GM23338 (cell line): ENCODE measurements at regions not wholly inside any gene's neighbourhood (a gene's known extent, or its start where the extent isn't known, plus 50 kb on each side); places are given as distances from the start of the nearest gene placed in this dataset.

Experiments used
- ATAC-seq: fragments of 200-7000 bp; cut with Tn5 transposase; 3 replicates; pipeline ENCODE4 v1.9.1; 2020
- DNase-seq: peaks from one replicate; pipeline ENCODE4 v3.0.0-alpha.2; 2015; ENCODE audit warnings: low spot score
- H2AFZ ChIP-seq: fragments of 200-600 bp; sonication (generic); 2 replicates; pipeline ENCODE4 v1.8.0; 2016; ENCODE audit warnings: antibody characterized with exemption, mild to moderate bottlenecking, moderate library complexity
- H3F3A ChIP-seq: fragments of 200-600 bp; sonication (generic); replicated peaks from 2 replicates; pipeline ENCODE4 v1.8.0; 2017; ENCODE audit warnings: antibody characterized with exemption, mixed run types, low read depth
- H3K27ac ChIP-seq: fragments of 200-600 bp; sonication (generic); 2 replicates; pipeline ENCODE4 v1.6.1; 2016; ENCODE audit warnings: low read depth
- H3K27me3 ChIP-seq: fragments of 200-600 bp; sonication (generic); 2 replicates; pipeline ENCODE4 v1.8.0; 2016; ENCODE audit warnings: mild to moderate bottlenecking, mixed run types, moderate library complexity; ENCODE audit not compliant: insufficient read depth
- H3K36me3 ChIP-seq: fragments of 200-600 bp; sonication (generic); 2 replicates; pipeline ENCODE4 v1.8.0; 2016; ENCODE audit warnings: mild to moderate bottlenecking; ENCODE audit not compliant: insufficient read depth
- H3K4me1 ChIP-seq: fragments of 200-600 bp; sonication (generic); 2 replicates; pipeline ENCODE4 v1.8.0; 2016; ENCODE audit warnings: mild to moderate bottlenecking, moderate library complexity; ENCODE audit not compliant: insufficient read depth
- H3K4me2 ChIP-seq: fragments of 200-600 bp; sonication (generic); 2 replicates; pipeline ENCODE4 v1.7.1; 2017; ENCODE audit warnings: mixed run types
- H3K4me3 ChIP-seq: fragments of 200-600 bp; sonication (generic); 2 replicates; pipeline ENCODE4 v1.6.1; 2016; ENCODE audit warnings: mixed run types
- H3K79me2 ChIP-seq: fragments of 200-600 bp; sonication (generic); replicated peaks from 2 replicates; pipeline ENCODE4 v1.8.0; 2017; ENCODE audit warnings: mild to moderate bottlenecking; ENCODE audit not compliant: insufficient read depth
- H3K9me2 ChIP-seq: fragments of 200-600 bp; sonication (generic); 2 replicates; pipeline ENCODE4 v1.8.0; 2017; ENCODE audit not compliant: insufficient read depth
- H4K20me1 ChIP-seq: fragments of 200-600 bp; sonication (generic); replicated peaks from 2 replicates; pipeline ENCODE4 v1.8.0; 2017; ENCODE audit warnings: mild to moderate bottlenecking; ENCODE audit not compliant: insufficient read depth
- H3K27ac Mint-ChIP-seq: 2 replicates; pipeline ENCODE4 v1.8.0; 2020; ENCODE audit warnings: inconsistent platforms, mild to moderate bottlenecking, moderate library complexity, mixed read lengths
- H3K27me3 Mint-ChIP-seq: 3 replicates; pipeline ENCODE4 v1.8.0; 2022; ENCODE audit warnings: low read depth, mild to moderate bottlenecking, moderate library complexity, mixed read lengths, inconsistent platforms; ENCODE audit not compliant: insufficient read depth, poor library complexity
- H3K36me3 Mint-ChIP-seq: 3 replicates; pipeline ENCODE4 v1.8.0; 2021; ENCODE audit warnings: low read depth, mild to moderate bottlenecking, inconsistent platforms, moderate library complexity, mixed read lengths
- H3K4me1 Mint-ChIP-seq: 3 replicates; pipeline ENCODE4 v1.8.0; 2020; ENCODE audit warnings: mild to moderate bottlenecking, inconsistent platforms, mixed read lengths
- H3K4me3 Mint-ChIP-seq: 3 replicates; pipeline ENCODE4 v1.8.0; 2021; ENCODE audit warnings: moderate library complexity, mild to moderate bottlenecking, inconsistent platforms, mixed read lengths
- H3K9me3 Mint-ChIP-seq: 3 replicates; pipeline ENCODE4 v1.8.0; 2020; ENCODE audit warnings: moderate library complexity, mild to moderate bottlenecking, inconsistent platforms, mixed read lengths
- CREB1 ChIP-seq: fragments of 250-450 bp; sonication (Bioruptor Pico); IDR thresholded peaks from 2 replicates; pipeline ENCODE4 v1.5.0; 2020; ENCODE audit warnings: low read depth, mild to moderate bottlenecking, moderate library complexity
- CTCF ChIP-seq, 2 experiments: fragments of 200-600 bp in 1 of 2; sonication (generic) in 1 of 2; conservative IDR thresholded peaks; 2 replicates each; pipeline versions ENCODE4 v1.5.1 to v1.6.1; 2016 to 2017; ENCODE audit warnings: antibody characterized with exemption in 2 of 2, low read depth in 2 of 2, mild to moderate bottlenecking in 2 of 2, moderate library complexity in 1 of 2
- EZH2 ChIP-seq: fragments of 200-600 bp; sonication (generic); IDR thresholded peaks from one replicate; pipeline ENCODE4 v1.8.0; 2017; ENCODE audit warnings: antibody characterized with exemption, mild to moderate bottlenecking, low read depth; ENCODE audit not compliant: unreplicated experiment
- EZH2phosphoT487 ChIP-seq: fragments of 200-600 bp; sonication (generic); IDR thresholded peaks from one replicate; pipeline ENCODE4 v1.8.1; 2018; ENCODE audit warnings: antibody characterized with exemption; ENCODE audit not compliant: unreplicated experiment
- JUNB ChIP-seq: IDR thresholded peaks from one replicate; pipeline ENCODE4 v1.6.1; 2016; ENCODE audit warnings: antibody characterized with exemption; ENCODE audit not compliant: unreplicated experiment
- NANOG ChIP-seq: IDR thresholded peaks from 2 replicates; pipeline ENCODE4 v1.6.1; 2016; ENCODE audit warnings: antibody characterized with exemption, borderline replicate concordance
- REST ChIP-seq: IDR thresholded peaks from one replicate; pipeline ENCODE4 v1.6.1; 2018; ENCODE audit warnings: antibody characterized with exemption; ENCODE audit not compliant: unreplicated experiment
- ZNF331 ChIP-seq: fragments of 250-450 bp; sonication (Bioruptor Pico); IDR thresholded peaks from 2 replicates; pipeline ENCODE4 v1.5.0; 2020; ENCODE audit warnings: low read depth, mild to moderate bottlenecking, moderate library complexity
- ZNF462 ChIP-seq: fragments of 250-450 bp; sonication (Bioruptor Pico); IDR thresholded peaks from 2 replicates; pipeline ENCODE4 v1.5.0; 2020; ENCODE audit warnings: mild to moderate bottlenecking, moderate library complexity

GRCh38 chr17:77796176-77796860, 162.2 kb upstream of the TNRC6C start:
- no peak overlapping the region for H3K4me3 Mint-ChIP-seq
- H3K27me3 Mint-ChIP-seq = peaks cover 40% of the 10 kb centered on the region
- no peak for ATAC-seq

More at GRCh38 chr17:77796176-77796860, 162.2 kb upstream of the TNRC6C start:
- Mint-ChIP-seq H3K9me3 (no peaks in the 10 kb centered on the region), H3K27ac (no peak overlapping the region), H3K36me3 (no peaks in the 10 kb centered on the region), H3K4me1 (peaks cover 38% of the 10 kb centered on the region)
- no peak overlapping the region for H3K4me3 ChIP-seq
- H4K20me1 ChIP-seq = no peaks in the 10 kb centered on the region
- no peaks in the 10 kb centered on the region for H3F3A ChIP-seq
- no peaks in the 10 kb centered on the region for H3K9me2 ChIP-seq
- peaks cover 16% of the 10 kb centered on the region for H3K4me1 ChIP-seq
- H3K79me2 ChIP-seq = no peaks in the 10 kb centered on the region
- no peak for TF ChIP-seq CTCF (conservative IDR thresholded peaks at IDR 0.05; ENCODE audit: low read depth in 2 of 2)
- no peak for TF ChIP-seq ZNF462 (CRISPR knock-in tag)
- TF ChIP-seq EZH2phosphoT487 = no peak
- no peak for TF ChIP-seq ZNF331 (CRISPR knock-in tag)
- TF ChIP-seq JUNB = no peak
- no peak for TF ChIP-seq NANOG
- TF ChIP-seq CREB1 (CRISPR knock-in tag) = no peak
- no peak for TF ChIP-seq EZH2
- no peak for TF ChIP-seq REST
- H3K4me2 ChIP-seq = no peak overlapping the region
- H3K27me3 ChIP-seq = peaks cover 20% of the 10 kb centered on the region
- no peaks in the 10 kb centered on the region for H3K36me3 ChIP-seq
- H3K27ac ChIP-seq = no peak overlapping the region
- H2AFZ ChIP-seq = no peak overlapping the region
- DNase-seq = no peak
